ENCODE measurements at regions not wholly inside any gene's neighbourhood (a gene's known extent, or its start where the extent isn't known, plus 50 kb on each side); places are given as distances from the start of the nearest gene placed in this dataset.

DNA sequence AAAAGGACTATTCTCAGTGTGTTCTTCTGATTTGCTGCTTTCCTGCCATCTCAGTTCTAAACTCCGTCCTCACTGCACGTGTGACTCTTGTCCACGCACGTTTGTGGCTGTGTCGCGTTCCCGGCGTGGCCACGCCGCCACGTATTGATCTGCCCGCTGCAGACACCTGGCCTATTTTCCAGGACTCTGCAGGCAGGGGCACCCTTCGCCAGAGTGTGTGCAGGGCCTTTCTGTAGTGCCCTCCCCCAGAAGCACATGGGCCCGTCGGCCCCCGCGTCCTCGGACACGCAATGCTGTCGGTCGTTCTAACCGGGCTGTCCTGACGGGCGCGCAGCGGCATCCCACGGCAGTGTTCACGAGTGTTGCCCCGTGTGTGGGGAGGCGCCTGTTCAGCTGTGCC is 87.6 kb downstream of the YTHDF1 start:
- intact Hi-C loops (cut with micrococcal nuclease; ENCODE audit: unreplicated experiment) (no loop called here), in situ Hi-C loops (cut with HindIII; ENCODE audit: low pct_unique_long_range_greater_than_20kb, low sequenced_read_pairs) (no loop called here)
- BruUV-seq (replicated peaks): no TSS peak
- TF ChIP-seq, protein P1, sequence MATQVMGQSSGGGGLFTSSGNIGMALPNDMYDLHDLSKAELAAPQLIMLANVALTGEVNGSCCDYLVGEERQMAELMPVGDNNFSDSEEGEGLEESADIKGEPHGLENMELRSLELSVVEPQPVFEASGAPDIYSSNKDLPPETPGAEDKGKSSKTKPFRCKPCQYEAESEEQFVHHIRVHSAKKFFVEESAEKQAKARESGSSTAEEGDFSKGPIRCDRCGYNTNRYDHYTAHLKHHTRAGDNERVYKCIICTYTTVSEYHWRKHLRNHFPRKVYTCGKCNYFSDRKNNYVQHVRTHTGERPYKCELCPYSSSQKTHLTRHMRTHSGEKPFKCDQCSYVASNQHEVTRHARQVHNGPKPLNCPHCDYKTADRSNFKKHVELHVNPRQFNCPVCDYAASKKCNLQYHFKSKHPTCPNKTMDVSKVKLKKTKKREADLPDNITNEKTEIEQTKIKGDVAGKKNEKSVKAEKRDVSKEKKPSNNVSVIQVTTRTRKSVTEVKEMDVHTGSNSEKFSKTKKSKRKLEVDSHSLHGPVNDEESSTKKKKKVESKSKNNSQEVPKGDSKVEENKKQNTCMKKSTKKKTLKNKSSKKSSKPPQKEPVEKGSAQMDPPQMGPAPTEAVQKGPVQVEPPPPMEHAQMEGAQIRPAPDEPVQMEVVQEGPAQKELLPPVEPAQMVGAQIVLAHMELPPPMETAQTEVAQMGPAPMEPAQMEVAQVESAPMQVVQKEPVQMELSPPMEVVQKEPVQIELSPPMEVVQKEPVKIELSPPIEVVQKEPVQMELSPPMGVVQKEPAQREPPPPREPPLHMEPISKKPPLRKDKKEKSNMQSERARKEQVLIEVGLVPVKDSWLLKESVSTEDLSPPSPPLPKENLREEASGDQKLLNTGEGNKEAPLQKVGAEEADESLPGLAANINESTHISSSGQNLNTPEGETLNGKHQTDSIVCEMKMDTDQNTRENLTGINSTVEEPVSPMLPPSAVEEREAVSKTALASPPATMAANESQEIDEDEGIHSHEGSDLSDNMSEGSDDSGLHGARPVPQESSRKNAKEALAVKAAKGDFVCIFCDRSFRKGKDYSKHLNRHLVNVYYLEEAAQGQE (IDR thresholded peaks at IDR 0.05; ENCODE audit: insufficient read depth in 1 of 2, low read depth in 2 of 2, low read length in 1 of 2): no peak
- TF ChIP-seq SIN3A (IDR thresholded peaks at IDR 0.05; ENCODE audit: borderline replicate concordance, insufficient read depth, low read depth, low read length) (no peak), TCF7L2 (IDR thresholded peaks at IDR 0.05; ENCODE audit: low read depth, low read length) (no peak), POLR2AphosphoS5 (IDR thresholded peaks at IDR 0.05; ENCODE audit: low read depth, low read length) (no peak)
- TF ChIP-seq, protein P2, sequence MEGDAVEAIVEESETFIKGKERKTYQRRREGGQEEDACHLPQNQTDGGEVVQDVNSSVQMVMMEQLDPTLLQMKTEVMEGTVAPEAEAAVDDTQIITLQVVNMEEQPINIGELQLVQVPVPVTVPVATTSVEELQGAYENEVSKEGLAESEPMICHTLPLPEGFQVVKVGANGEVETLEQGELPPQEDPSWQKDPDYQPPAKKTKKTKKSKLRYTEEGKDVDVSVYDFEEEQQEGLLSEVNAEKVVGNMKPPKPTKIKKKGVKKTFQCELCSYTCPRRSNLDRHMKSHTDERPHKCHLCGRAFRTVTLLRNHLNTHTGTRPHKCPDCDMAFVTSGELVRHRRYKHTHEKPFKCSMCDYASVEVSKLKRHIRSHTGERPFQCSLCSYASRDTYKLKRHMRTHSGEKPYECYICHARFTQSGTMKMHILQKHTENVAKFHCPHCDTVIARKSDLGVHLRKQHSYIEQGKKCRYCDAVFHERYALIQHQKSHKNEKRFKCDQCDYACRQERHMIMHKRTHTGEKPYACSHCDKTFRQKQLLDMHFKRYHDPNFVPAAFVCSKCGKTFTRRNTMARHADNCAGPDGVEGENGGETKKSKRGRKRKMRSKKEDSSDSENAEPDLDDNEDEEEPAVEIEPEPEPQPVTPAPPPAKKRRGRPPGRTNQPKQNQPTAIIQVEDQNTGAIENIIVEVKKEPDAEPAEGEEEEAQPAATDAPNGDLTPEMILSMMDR (IDR thresholded peaks at IDR 0.05): no peak
- H3K36me3 ChIP-seq (ENCODE audit: control insufficient read depth, insufficient read depth, low read length): no peaks in the 10 kb centered on the region
- H3K4me1 ChIP-seq (ENCODE audit: control insufficient read depth, insufficient read depth, low read length): no peaks in the 10 kb centered on the region
- no peak overlapping the region for H3K4me3 ChIP-seq (ENCODE audit: low read depth in 2 of 2, low read length in 2 of 2)
- H3K27me3 ChIP-seq (ENCODE audit: control insufficient read depth, insufficient read depth, low read length): no peaks in the 10 kb centered on the region; the same call in 1 of the 2 replicates
- H3K27ac ChIP-seq (ENCODE audit: low read length): no peak overlapping the region
- CTCF ChIA-PET: no interaction called here
- POLR2A ChIA-PET: no interaction called here
- no peak for DNase-seq (ENCODE audit: low read depth, low spot score)
- no peak for ATAC-seq
- H3K9me3 ChIP-seq (ENCODE audit: control insufficient read depth, insufficient read depth, low read depth, low read length): no peaks in the 10 kb centered on the region

DNA sequence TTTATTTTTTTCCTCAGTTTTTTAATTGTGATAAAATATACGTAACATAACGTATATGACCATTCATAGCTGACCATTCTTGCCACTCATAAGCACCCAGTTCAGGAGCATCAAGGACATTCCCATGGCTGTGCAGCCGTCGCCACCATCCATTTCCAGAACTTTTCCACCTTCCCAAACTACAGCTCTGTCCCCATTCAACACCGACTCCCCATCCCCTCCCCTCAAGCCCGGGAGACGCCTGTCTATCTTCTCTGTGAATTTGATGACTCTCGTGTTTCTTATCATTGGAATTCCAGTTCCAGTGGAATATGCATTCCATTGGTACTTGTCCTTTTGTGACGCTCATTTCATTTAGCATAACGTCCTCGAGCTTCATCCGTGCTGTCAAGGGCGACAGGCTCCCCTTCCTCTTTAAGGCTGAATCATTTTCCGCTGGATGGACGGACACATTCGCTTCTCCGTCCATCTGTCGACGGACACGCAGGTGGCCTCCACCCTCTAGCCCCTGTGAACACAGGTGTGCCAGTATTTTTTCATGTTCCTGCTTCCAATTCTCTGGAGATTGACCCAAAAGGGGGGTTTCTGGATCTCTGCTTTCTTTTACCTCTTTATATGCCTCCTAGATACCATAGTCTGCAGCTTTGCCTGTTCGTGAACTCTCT is 88.1 kb downstream of the YTHDF1 start:
- TF ChIP-seq TCF7L2 (IDR thresholded peaks at IDR 0.05; ENCODE audit: low read depth, low read length): no peak
- TF ChIP-seq, protein P2 (IDR thresholded peaks at IDR 0.05): no peak
- no peak for TF ChIP-seq SIN3A (IDR thresholded peaks at IDR 0.05; ENCODE audit: borderline replicate concordance, insufficient read depth, low read depth, low read length)
- TF ChIP-seq, protein P1 (IDR thresholded peaks at IDR 0.05; ENCODE audit: insufficient read depth in 1 of 2, low read depth in 2 of 2, low read length in 1 of 2): no peak
- no peak for TF ChIP-seq POLR2AphosphoS5 (IDR thresholded peaks at IDR 0.05; ENCODE audit: low read depth, low read length)
- Histone ChIP-seq H3K4me3 (ENCODE audit: low read depth in 2 of 2, low read length in 2 of 2) (no peak overlapping the region), H3K9me3 (ENCODE audit: control insufficient read depth, insufficient read depth, low read depth, low read length) (no peaks in the 10 kb centered on the region), H3K27ac (ENCODE audit: low read length) (no peak overlapping the region), H3K27me3 (ENCODE audit: control insufficient read depth, insufficient read depth, low read length) (no peaks in the 10 kb centered on the region; the same call in 1 of the 2 replicates), H3K36me3 (ENCODE audit: control insufficient read depth, insufficient read depth, low read length) (no peaks in the 10 kb centered on the region), H3K4me1 (ENCODE audit: control insufficient read depth, insufficient read depth, low read length) (no peaks in the 10 kb centered on the region)
- POLR2A ChIA-PET: no interaction called here
- ATAC-seq (no peak), DNase-seq (ENCODE audit: low read depth, low spot score) (no peak)
- in situ Hi-C loops (cut with HindIII; ENCODE audit: low pct_unique_long_range_greater_than_20kb, low sequenced_read_pairs): no loop called here
- CTCF ChIA-PET: no interaction called here
- intact Hi-C loops (cut with micrococcal nuclease; ENCODE audit: unreplicated experiment): no loop called here
- BruUV-seq (replicated peaks): no TSS peak
